ENCODE measurements at regions not wholly inside any gene's neighbourhood (a gene's known extent, or its start where the extent isn't known, plus 50 kb on each side); places are given as distances from the start of the nearest gene placed in this dataset.

DNA sequence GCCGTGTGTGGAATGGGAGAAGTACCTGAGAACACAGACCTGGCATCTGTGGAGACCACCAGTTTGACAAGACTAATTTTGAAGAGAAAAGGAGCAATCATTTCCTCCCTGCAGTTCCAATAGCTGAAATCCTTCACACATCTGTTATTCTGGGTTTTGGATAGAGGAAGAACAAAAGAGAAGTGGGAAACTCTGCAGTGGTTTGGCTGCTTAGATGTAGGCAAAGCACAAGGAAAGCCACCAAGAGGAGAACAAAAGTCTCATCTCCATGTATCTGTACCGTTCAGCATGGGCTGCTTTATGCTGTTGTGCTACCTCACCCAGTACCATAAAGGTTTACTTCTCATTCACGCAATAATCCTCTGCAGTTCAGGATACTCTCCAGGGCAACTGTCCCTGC is 153.1 kb upstream of the COL8A1 start:
- TF ChIP-seq KLF13 (CRISPR knock-in tag; IDR thresholded peaks at IDR 0.05) (no peak), MAFK (conservative IDR thresholded peaks at IDR 0.05 in 1 of 2, IDR thresholded peaks at IDR 0.05 in 1 of 2; ENCODE audit: low read length in 2 of 2) (no peak), GABPA (IDR thresholded peaks at IDR 0.05; ENCODE audit: low read depth, low read length) (no peak), GABPA (CRISPR knock-in tag; IDR thresholded peaks at IDR 0.05; ENCODE audit: low read depth) (no peak), RXRB (CRISPR knock-in tag; IDR thresholded peaks at IDR 0.05; ENCODE audit: borderline replicate concordance) (no peak), CBX1 (IDR thresholded peaks at IDR 0.05; ENCODE audit: low read depth) (no peak)
- TF ChIP-seq, protein P1, sequence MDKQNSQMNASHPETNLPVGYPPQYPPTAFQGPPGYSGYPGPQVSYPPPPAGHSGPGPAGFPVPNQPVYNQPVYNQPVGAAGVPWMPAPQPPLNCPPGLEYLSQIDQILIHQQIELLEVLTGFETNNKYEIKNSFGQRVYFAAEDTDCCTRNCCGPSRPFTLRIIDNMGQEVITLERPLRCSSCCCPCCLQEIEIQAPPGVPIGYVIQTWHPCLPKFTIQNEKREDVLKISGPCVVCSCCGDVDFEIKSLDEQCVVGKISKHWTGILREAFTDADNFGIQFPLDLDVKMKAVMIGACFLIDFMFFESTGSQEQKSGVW (CRISPR knock-in tag; IDR thresholded peaks at IDR 0.05; ENCODE audit: borderline replicate concordance): no peak
- TF ChIP-seq, protein P2, sequence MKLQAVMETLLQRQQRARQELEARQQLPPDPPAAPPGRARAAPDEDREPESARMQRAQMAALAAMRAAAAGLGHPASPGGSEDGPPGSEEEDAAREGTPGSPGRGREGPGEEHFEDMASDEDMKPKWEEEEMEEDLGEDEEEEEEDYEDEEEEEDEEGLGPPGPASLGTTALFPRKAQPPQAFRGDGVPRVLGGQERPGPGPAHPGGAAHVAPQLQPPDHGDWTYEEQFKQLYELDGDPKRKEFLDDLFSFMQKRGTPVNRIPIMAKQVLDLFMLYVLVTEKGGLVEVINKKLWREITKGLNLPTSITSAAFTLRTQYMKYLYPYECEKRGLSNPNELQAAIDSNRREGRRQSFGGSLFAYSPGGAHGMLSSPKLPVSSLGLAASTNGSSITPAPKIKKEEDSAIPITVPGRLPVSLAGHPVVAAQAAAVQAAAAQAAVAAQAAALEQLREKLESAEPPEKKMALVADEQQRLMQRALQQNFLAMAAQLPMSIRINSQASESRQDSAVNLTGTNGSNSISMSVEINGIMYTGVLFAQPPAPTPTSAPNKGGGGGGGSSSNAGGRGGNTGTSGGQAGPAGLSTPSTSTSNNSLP (IDR thresholded peaks at IDR 0.05; ENCODE audit: low read depth, low read length): no peak

Data from HepG2 (cell line).